Myocyte (in vitro differentiated cells): ENCODE measurements at regions not wholly inside any gene's neighbourhood (a gene's known extent, or its start where the extent isn't known, plus 50 kb on each side); places are given as distances from the start of the nearest gene placed in this dataset.

Source experiments
- DNase-seq: peaks from one replicate; pipeline ENCODE4 v3.0.0-alpha.2; 2012; ENCODE audit warnings: low read depth

- no peak for DNase-seq
Observed at GRCh38 chr2:19041434-19042041, 316.9 kb downstream of the OSR1 start.

- peak; percentile 62 for DNase-seq
Observed at GRCh38 chr2:19038071-19039015, 320.1 kb downstream of the OSR1 start.

GRCh38 chr2:19036091-19036490 lies 322.3 kb downstream of the OSR1 start:
- no peak for DNase-seq

- DNase-seq: peak; percentile 47
Observed at GRCh38 chr2:19035238-19035637, 323.2 kb downstream of the OSR1 start.

GRCh38 chr2:19033240-19033639 lies 325.2 kb downstream of the OSR1 start:
- peak; percentile 50 for DNase-seq

- no peak for DNase-seq
Observed at GRCh38 chr2:19031642-19032041, 326.8 kb downstream of the OSR1 start.

- no peak for DNase-seq
Observed at GRCh38 chr2:19029655-19030054, 328.8 kb downstream of the OSR1 start.

- no peak for DNase-seq
Observed at GRCh38 chr2:19028587-19029375, 329.6 kb downstream of the OSR1 start.

- DNase-seq: no peak
Observed at GRCh38 chr2:19027626-19028025, 330.8 kb downstream of the OSR1 start.

GRCh38 chr2:19026261-19026660 lies 332.2 kb downstream of the OSR1 start:
- DNase-seq: no peak

GRCh38 chr2:19022334-19022733 lies 336.1 kb downstream of the OSR1 start:
- no peak for DNase-seq

- no peak for DNase-seq
Observed at GRCh38 chr2:19021721-19022120, 336.7 kb downstream of the OSR1 start.

GRCh38 chr2:19021100-19021476 lies 337.3 kb downstream of the OSR1 start:
- DNase-seq: peak; percentile 67

- no peak for DNase-seq
Observed at GRCh38 chr2:19020144-19021099, 338.0 kb downstream of the OSR1 start.

GRCh38 chr2:19009510-19009909 lies 348.9 kb downstream of the OSR1 start:
- DNase-seq: no peak

GRCh38 chr2:19003554-19003953 lies 354.9 kb downstream of the OSR1 start:
- no peak for DNase-seq

- DNase-seq: no peak
Observed at GRCh38 chr2:19000776-19001175, 357.6 kb downstream of the OSR1 start.

GRCh38 chr2:18999198-18999597 lies 359.2 kb downstream of the OSR1 start:
- DNase-seq: no peak

- DNase-seq: no peak
Observed at GRCh38 chr2:18998491-18998890, 359.9 kb downstream of the OSR1 start.

- DNase-seq: no peak
Observed at GRCh38 chr2:18993756-18994338, 364.6 kb downstream of the OSR1 start.
